Neural progenitor cell (in vitro differentiated cells): ENCODE measurements at regions not wholly inside any gene's neighbourhood (a gene's known extent, or its start where the extent isn't known, plus 50 kb on each side); places are given as distances from the start of the nearest gene placed in this dataset.

Experiments
- DNase-seq: peaks from one replicate; pipeline ENCODE4 v3.0.0-alpha.2; 2016; ENCODE audit warnings: low spot score
- H2AFZ ChIP-seq: fragments of 200-600 bp; sonication (generic); replicated peaks from 2 replicates; pipeline ENCODE4 v1.6.1; 2016; ENCODE audit warnings: antibody characterized with exemption
- H3F3A ChIP-seq: fragments of 200-600 bp; sonication (generic); 2 replicates; pipeline ENCODE4 v1.6.1; 2016; ENCODE audit warnings: antibody characterized with exemption, low read depth
- H3K27ac ChIP-seq: fragments of 200-600 bp; sonication (generic); 2 replicates; pipeline ENCODE4 v1.5.1; 2016; ENCODE audit warnings: mild to moderate bottlenecking
- H3K27me3 ChIP-seq: fragments of 200-600 bp; sonication (generic); 2 replicates; pipeline ENCODE4 v1.6.1; 2016; ENCODE audit warnings: mild to moderate bottlenecking, moderate library complexity
- H3K36me3 ChIP-seq: fragments of 200-600 bp; sonication (generic); 2 replicates; pipeline ENCODE4 v1.5.1; 2016
- H3K4me1 ChIP-seq: fragments of 200-600 bp; sonication (generic); 2 replicates; pipeline ENCODE4 v1.6.1; 2016; ENCODE audit warnings: mixed run types
- H3K4me2 ChIP-seq: fragments of 200-600 bp; sonication (generic); 2 replicates; pipeline ENCODE4 v1.6.1; 2016
- H3K4me3 ChIP-seq: fragments of 200-600 bp; sonication (generic); 2 replicates; pipeline ENCODE4 v1.5.1; 2016
- H3K79me2 ChIP-seq: fragments of 200-600 bp; sonication (generic); 2 replicates; pipeline ENCODE4 v1.6.1; 2016; ENCODE audit warnings: low read depth
- H3K9ac ChIP-seq: fragments of 200-600 bp; sonication (generic); 2 replicates; pipeline ENCODE4 v1.6.1; 2016
- H3K9me3 ChIP-seq: fragments of 200-600 bp; sonication (generic); 2 replicates; pipeline ENCODE4 v1.5.1; 2016; ENCODE audit warnings: low read depth
- H4K20me1 ChIP-seq: fragments of 200-600 bp; sonication (generic); 2 replicates; pipeline ENCODE4 v1.6.1; 2016; ENCODE audit warnings: low read depth
- H3K27ac Mint-ChIP-seq: 3 replicates; pipeline ENCODE4 v1.8.0; 2021; ENCODE audit warnings: mixed read lengths
- H3K27me3 Mint-ChIP-seq: 2 replicates; pipeline ENCODE4 v1.8.0; 2022; ENCODE audit warnings: low read depth, mild to moderate bottlenecking, inconsistent platforms, moderate library complexity, mixed read lengths; ENCODE audit not compliant: insufficient read depth
- H3K36me3 Mint-ChIP-seq: 3 replicates; pipeline ENCODE4 v1.8.0; 2021; ENCODE audit warnings: mixed read lengths
- H3K4me1 Mint-ChIP-seq: 3 replicates; pipeline ENCODE4 v1.8.0; 2021; ENCODE audit warnings: mixed read lengths
- H3K4me3 Mint-ChIP-seq: 3 replicates; pipeline ENCODE4 v1.8.0; 2021; ENCODE audit warnings: mild to moderate bottlenecking, moderate library complexity, mixed read lengths
- H3K9me3 Mint-ChIP-seq: 3 replicates; pipeline ENCODE4 v1.8.0; 2020; ENCODE audit warnings: mixed read lengths
- EZH2 ChIP-seq: fragments of 200-600 bp; sonication (generic); IDR thresholded peaks from 2 replicates; pipeline ENCODE4 v1.6.1; 2017; ENCODE audit warnings: antibody characterized with exemption, mild to moderate bottlenecking, moderate library complexity
- EZH2phosphoT487 ChIP-seq: fragments of 200-600 bp; sonication (generic); IDR thresholded peaks from 2 replicates; pipeline ENCODE4 v1.6.1; 2017; ENCODE audit warnings: antibody characterized with exemption
- TF ChIP-seq, protein P1 (sequence below): fragments of 200-600 bp; sonication (generic); IDR thresholded peaks from 2 replicates; pipeline ENCODE4 v1.5.1; 2017; ENCODE audit warnings: antibody characterized with exemption, mild to moderate bottlenecking

DNA sequence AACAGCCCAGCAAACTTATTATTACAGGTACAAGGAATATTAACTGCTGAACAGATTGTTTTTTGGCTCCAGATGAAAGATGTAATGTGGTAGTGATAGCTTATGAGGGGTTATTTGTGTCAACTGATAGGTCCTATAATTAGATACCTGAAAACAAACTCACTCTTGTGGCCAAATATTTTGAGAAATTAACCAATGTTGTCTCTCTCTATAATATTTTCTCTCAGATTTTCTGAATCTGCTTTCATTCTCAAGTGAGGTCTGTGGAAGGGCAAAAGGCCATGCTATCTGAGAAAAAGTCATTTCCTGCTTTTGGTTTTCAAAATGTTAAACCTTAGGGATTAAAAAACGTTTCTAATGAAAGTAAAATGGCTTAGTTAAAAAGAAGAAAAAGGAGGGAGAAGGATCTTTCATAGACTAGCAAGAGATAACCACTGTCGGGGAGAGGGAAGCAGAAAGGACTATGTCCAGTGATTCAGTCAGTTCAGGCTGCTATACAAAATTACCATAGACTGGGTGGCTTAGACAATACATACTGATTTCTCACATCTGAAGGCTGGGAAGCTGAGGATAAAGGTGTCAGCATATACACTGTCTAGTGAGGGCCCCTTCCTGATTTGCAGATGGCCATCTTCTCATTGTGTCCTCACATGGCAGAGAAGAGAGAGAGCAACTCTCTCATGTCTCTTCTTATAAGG is 277.5 kb upstream of the P2RY1 start:
- H3K4me2 ChIP-seq, result no peak overlapping the region
- H3K27me3 ChIP-seq, result no peaks in the 10 kb centered on the region
- no peaks in the 10 kb centered on the region for H3K27me3 Mint-ChIP-seq
- H3K4me3 ChIP-seq, result no peak overlapping the region
- H4K20me1 ChIP-seq, result no peaks in the 10 kb centered on the region
- H2AFZ ChIP-seq, result no peak overlapping the region
- H3K4me1 ChIP-seq, result no peaks in the 10 kb centered on the region
- H3K9me3 Mint-ChIP-seq, result peaks cover 4% of the 10 kb centered on the region
- H3K9ac ChIP-seq, result no peak overlapping the region
- peaks cover 2% of the 10 kb centered on the region for H3K36me3 Mint-ChIP-seq
- H3F3A ChIP-seq, result no peaks in the 10 kb centered on the region
- H3K79me2 ChIP-seq, result no peaks in the 10 kb centered on the region
- H3K4me1 Mint-ChIP-seq, result no peaks in the 10 kb centered on the region
- H3K27ac ChIP-seq, result no peak overlapping the region
- no peak for DNase-seq
- no peaks in the 10 kb centered on the region for H3K36me3 ChIP-seq
- H3K27ac Mint-ChIP-seq, result no peak overlapping the region
- H3K9me3 ChIP-seq, result no peaks in the 10 kb centered on the region
- H3K4me3 Mint-ChIP-seq, result no peak overlapping the region
- no peak for TF ChIP-seq EZH2

DNA sequence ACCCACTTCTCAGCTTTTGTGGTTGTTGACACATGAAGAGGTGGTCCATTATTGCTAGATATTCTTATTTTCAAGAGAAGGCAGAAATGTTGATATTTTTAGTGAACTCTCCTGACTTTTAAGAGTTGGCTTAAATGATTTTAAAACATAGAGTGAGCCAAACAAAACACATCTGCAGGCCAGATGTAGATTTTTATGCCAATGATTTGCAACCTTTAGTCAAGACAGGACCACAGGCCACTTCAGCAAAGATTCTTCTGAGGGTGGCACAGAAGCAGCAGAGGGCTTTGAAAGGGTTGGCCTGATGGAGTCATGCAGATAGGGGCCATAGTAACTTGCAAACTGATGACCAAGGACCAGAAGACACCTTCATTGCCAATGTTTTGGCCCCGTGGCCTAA is 276.5 kb upstream of the P2RY1 start:
- H3K4me3 ChIP-seq, result no peak overlapping the region
- no peak overlapping the region for H2AFZ ChIP-seq
- H3K27me3 ChIP-seq, result no peaks in the 10 kb centered on the region
- no peaks in the 10 kb centered on the region for H3K36me3 ChIP-seq
- no peaks in the 10 kb centered on the region for H3K4me1 ChIP-seq
- H3F3A ChIP-seq, result no peaks in the 10 kb centered on the region
- H3K36me3 Mint-ChIP-seq, result peaks cover 2% of the 10 kb centered on the region
- H3K27ac Mint-ChIP-seq, result no peak overlapping the region
- no peak for DNase-seq
- H3K27ac ChIP-seq, result no peak overlapping the region
- no peaks in the 10 kb centered on the region for H4K20me1 ChIP-seq
- no peaks in the 10 kb centered on the region for H3K4me1 Mint-ChIP-seq
- H3K4me2 ChIP-seq, result no peak overlapping the region
- H3K27me3 Mint-ChIP-seq, result no peaks in the 10 kb centered on the region
- H3K9me3 ChIP-seq, result no peaks in the 10 kb centered on the region
- H3K79me2 ChIP-seq, result no peaks in the 10 kb centered on the region
- H3K9me3 Mint-ChIP-seq, result peaks cover 4% of the 10 kb centered on the region
- TF ChIP-seq EZH2phosphoT487, result no peak
- no peak for TF ChIP-seq EZH2
- TF ChIP-seq, protein P1, sequence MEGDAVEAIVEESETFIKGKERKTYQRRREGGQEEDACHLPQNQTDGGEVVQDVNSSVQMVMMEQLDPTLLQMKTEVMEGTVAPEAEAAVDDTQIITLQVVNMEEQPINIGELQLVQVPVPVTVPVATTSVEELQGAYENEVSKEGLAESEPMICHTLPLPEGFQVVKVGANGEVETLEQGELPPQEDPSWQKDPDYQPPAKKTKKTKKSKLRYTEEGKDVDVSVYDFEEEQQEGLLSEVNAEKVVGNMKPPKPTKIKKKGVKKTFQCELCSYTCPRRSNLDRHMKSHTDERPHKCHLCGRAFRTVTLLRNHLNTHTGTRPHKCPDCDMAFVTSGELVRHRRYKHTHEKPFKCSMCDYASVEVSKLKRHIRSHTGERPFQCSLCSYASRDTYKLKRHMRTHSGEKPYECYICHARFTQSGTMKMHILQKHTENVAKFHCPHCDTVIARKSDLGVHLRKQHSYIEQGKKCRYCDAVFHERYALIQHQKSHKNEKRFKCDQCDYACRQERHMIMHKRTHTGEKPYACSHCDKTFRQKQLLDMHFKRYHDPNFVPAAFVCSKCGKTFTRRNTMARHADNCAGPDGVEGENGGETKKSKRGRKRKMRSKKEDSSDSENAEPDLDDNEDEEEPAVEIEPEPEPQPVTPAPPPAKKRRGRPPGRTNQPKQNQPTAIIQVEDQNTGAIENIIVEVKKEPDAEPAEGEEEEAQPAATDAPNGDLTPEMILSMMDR, result no peak
- no peak overlapping the region for H3K9ac ChIP-seq
- H3K4me3 Mint-ChIP-seq, result no peak overlapping the region

DNA sequence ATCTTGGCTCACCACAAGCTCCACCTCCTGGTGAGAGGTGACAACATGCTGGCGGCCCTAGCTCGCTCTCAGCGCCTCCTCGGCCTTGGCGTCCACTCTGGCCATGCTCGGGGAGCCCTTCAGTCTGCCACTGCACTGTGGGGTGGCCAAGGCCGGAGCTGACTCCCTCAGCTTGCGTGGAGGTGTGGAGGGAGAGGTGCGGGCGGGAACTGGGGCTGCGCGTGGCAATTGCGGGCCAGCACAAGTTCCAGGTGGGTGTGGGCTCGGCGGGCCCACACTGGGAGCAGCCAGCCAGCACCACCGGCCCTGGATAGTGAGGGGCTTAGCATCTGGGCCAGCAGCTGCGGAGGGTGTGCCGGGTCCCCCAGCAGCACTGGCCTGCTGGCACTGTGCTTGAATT is 275.7 kb upstream of the P2RY1 start:
- H3K36me3 Mint-ChIP-seq, result peaks cover 2% of the 10 kb centered on the region
- no peak overlapping the region for H3K4me3 Mint-ChIP-seq
- no peaks in the 10 kb centered on the region for H4K20me1 ChIP-seq
- DNase-seq, result no peak
- H3K4me1 ChIP-seq, result no peaks in the 10 kb centered on the region
- no peaks in the 10 kb centered on the region for H3K27me3 Mint-ChIP-seq
- no peaks in the 10 kb centered on the region for H3K79me2 ChIP-seq
- no peak overlapping the region for H3K4me3 ChIP-seq
- no peak overlapping the region for H3K4me2 ChIP-seq
- H3K27ac ChIP-seq, result no peak overlapping the region
- TF ChIP-seq, protein P1, result no peak
- H3K27me3 ChIP-seq, result no peaks in the 10 kb centered on the region
- H2AFZ ChIP-seq, result no peak overlapping the region
- no peaks in the 10 kb centered on the region for H3K9me3 ChIP-seq
- H3K9me3 Mint-ChIP-seq, result peaks cover 4% of the 10 kb centered on the region
- no peaks in the 10 kb centered on the region for H3F3A ChIP-seq
- H3K36me3 ChIP-seq, result no peaks in the 10 kb centered on the region
- no peaks in the 10 kb centered on the region for H3K4me1 Mint-ChIP-seq
- no peak overlapping the region for H3K9ac ChIP-seq
- no peak overlapping the region for H3K27ac Mint-ChIP-seq

DNA sequence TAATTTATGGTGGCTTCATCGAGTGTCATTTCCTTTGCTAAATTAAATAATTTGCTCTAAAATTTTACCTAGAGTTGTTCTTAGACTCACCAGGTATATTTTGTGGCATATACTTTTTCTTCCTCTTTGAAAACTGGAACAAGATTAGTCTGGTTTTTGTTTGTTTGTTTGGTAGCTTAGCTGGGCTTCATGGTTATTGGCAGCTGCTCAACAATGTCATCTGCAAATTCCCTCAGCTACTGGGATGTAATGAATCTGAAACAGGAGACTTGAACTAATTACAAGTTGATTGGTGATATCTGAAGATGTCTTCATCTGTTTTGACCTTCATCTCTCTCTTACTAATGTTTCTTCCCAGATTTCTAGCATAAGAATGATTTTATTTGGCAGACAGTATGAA is 270.5 kb upstream of the P2RY1 start:
- Mint-ChIP-seq H3K4me3 (no peak overlapping the region), H3K27me3 (no peaks in the 10 kb centered on the region), H3K9me3 (peaks cover 4% of the 10 kb centered on the region), H3K27ac (no peak overlapping the region), H3K36me3 (peaks cover 2% of the 10 kb centered on the region), H3K4me1 (no peaks in the 10 kb centered on the region)
- H3K36me3 ChIP-seq, result no peaks in the 10 kb centered on the region
- no peaks in the 10 kb centered on the region for H3K4me1 ChIP-seq
- no peaks in the 10 kb centered on the region for H3F3A ChIP-seq
- H3K4me2 ChIP-seq, result no peak overlapping the region
- H3K4me3 ChIP-seq, result no peak overlapping the region
- H3K79me2 ChIP-seq, result no peaks in the 10 kb centered on the region
- no peak overlapping the region for H3K27ac ChIP-seq
- H3K9me3 ChIP-seq, result no peaks in the 10 kb centered on the region
- H3K27me3 ChIP-seq, result no peaks in the 10 kb centered on the region
- H4K20me1 ChIP-seq, result no peaks in the 10 kb centered on the region
- no peak overlapping the region for H3K9ac ChIP-seq
- TF ChIP-seq EZH2 (no peak), EZH2phosphoT487 (no peak)
- TF ChIP-seq, protein P1, result no peak
- H2AFZ ChIP-seq, result no peak overlapping the region
- DNase-seq, result no peak
